ENCODE measurements at regions not wholly inside any gene's neighbourhood (a gene's known extent, or its start where the extent isn't known, plus 50 kb on each side); places are given as distances from the start of the nearest gene placed in this dataset.

GRCh38 chr6:144896289-144896688, 611.2 kb downstream of the UTRN start:
- H3K79me2 ChIP-seq (ENCODE audit: control insufficient read depth, low read length), result no peaks in the 10 kb centered on the region
- no peaks in the 10 kb centered on the region for H3K4me1 ChIP-seq (ENCODE audit: control insufficient read depth, low read length)
- H3K4me3 ChIP-seq (ENCODE audit: low read length), result no peak overlapping the region
- H3F3A ChIP-seq (ENCODE audit: control insufficient read depth, insufficient read depth), result no peaks in the 10 kb centered on the region
- H3K9me2 ChIP-seq (replicated peaks; ENCODE audit: control insufficient read depth, low read length), result no peaks in the 10 kb centered on the region
- H3K36me3 ChIP-seq (ENCODE audit: control insufficient read depth, low read length), result no peaks in the 10 kb centered on the region
- H4K20me1 ChIP-seq (ENCODE audit: control insufficient read depth, insufficient read depth, low read depth, low read length), result no peaks in the 10 kb centered on the region
- no peak overlapping the region for H3K27ac ChIP-seq (ENCODE audit: low read depth, low read length)
- no peaks in the 10 kb centered on the region for H3K27me3 ChIP-seq (ENCODE audit: control insufficient read depth, low read length)
- no peaks in the 10 kb centered on the region for H3K9me3 ChIP-seq (ENCODE audit: control insufficient read depth, insufficient read depth, low read length)
- no peak overlapping the region for H3K4me2 ChIP-seq (ENCODE audit: low read length)
- TF ChIP-seq EZH2phosphoT487 (IDR thresholded peaks at IDR 0.05; ENCODE audit: borderline replicate concordance, low read length), result no peak
- TF ChIP-seq CTCF (IDR thresholded peaks at IDR 0.05; ENCODE audit: low read depth, low read length, poor library complexity, severe bottlenecking), result no peak

GRCh38 chr6:144896871-144897270, 611.7 kb downstream of the UTRN start:
- no peak overlapping the region for H3K4me2 ChIP-seq (ENCODE audit: low read length)
- H3K27me3 ChIP-seq (ENCODE audit: control insufficient read depth, low read length), result no peaks in the 10 kb centered on the region
- no peaks in the 10 kb centered on the region for H4K20me1 ChIP-seq (ENCODE audit: control insufficient read depth, insufficient read depth, low read depth, low read length)
- no peaks in the 10 kb centered on the region for H3K9me2 ChIP-seq (replicated peaks; ENCODE audit: control insufficient read depth, low read length)
- H3K79me2 ChIP-seq (ENCODE audit: control insufficient read depth, low read length), result no peaks in the 10 kb centered on the region
- H3K9me3 ChIP-seq (ENCODE audit: control insufficient read depth, insufficient read depth, low read length), result no peaks in the 10 kb centered on the region
- H3F3A ChIP-seq (ENCODE audit: control insufficient read depth, insufficient read depth), result no peaks in the 10 kb centered on the region
- H3K36me3 ChIP-seq (ENCODE audit: control insufficient read depth, low read length), result no peaks in the 10 kb centered on the region
- H3K4me3 ChIP-seq (ENCODE audit: low read length), result no peak overlapping the region
- H3K4me1 ChIP-seq (ENCODE audit: control insufficient read depth, low read length), result no peaks in the 10 kb centered on the region
- TF ChIP-seq EZH2phosphoT487 (IDR thresholded peaks at IDR 0.05; ENCODE audit: borderline replicate concordance, low read length) (no peak), CTCF (IDR thresholded peaks at IDR 0.05; ENCODE audit: low read depth, low read length, poor library complexity, severe bottlenecking) (no peak)
- no peak overlapping the region for H3K27ac ChIP-seq (ENCODE audit: low read depth, low read length)

GRCh38 chr6:144897441-144897921, 612.3 kb downstream of the UTRN start:
- Histone ChIP-seq H3F3A (ENCODE audit: control insufficient read depth, insufficient read depth) (no peaks in the 10 kb centered on the region), H3K9me2 (replicated peaks; ENCODE audit: control insufficient read depth, low read length) (no peaks in the 10 kb centered on the region), H3K36me3 (ENCODE audit: control insufficient read depth, low read length) (no peaks in the 10 kb centered on the region), H4K20me1 (ENCODE audit: control insufficient read depth, insufficient read depth, low read depth, low read length) (no peaks in the 10 kb centered on the region), H3K79me2 (ENCODE audit: control insufficient read depth, low read length) (no peaks in the 10 kb centered on the region), H3K27ac (ENCODE audit: low read depth, low read length) (no peak overlapping the region), H3K27me3 (ENCODE audit: control insufficient read depth, low read length) (no peaks in the 10 kb centered on the region), H3K4me1 (ENCODE audit: control insufficient read depth, low read length) (no peaks in the 10 kb centered on the region), H3K4me2 (ENCODE audit: low read length) (no peak overlapping the region), H3K9me3 (ENCODE audit: control insufficient read depth, insufficient read depth, low read length) (no peaks in the 10 kb centered on the region), H3K4me3 (ENCODE audit: low read length) (no peak overlapping the region)
- TF ChIP-seq EZH2phosphoT487 (IDR thresholded peaks at IDR 0.05; ENCODE audit: borderline replicate concordance, low read length), result no peak
- no peak for TF ChIP-seq CTCF (IDR thresholded peaks at IDR 0.05; ENCODE audit: low read depth, low read length, poor library complexity, severe bottlenecking)
